Spleen (tissue), 11 donors: ENCODE measurements at regions not wholly inside any gene's neighbourhood (a gene's known extent, or its start where the extent isn't known, plus 50 kb on each side); places are given as distances from the start of the nearest gene placed in this dataset.

Experiments
- DNase-seq: peaks from one replicate; pipeline ENCODE4 v3.0.0-alpha.2; 2020
- H3K27ac ChIP-seq, 8 donors: fragments of 200-600 bp; sonication (generic) in 7 of 8; 1 replicate in 4 of 8; 2 replicates in 4 of 8; pipeline versions ENCODE4 v1.5.0 to v1.8.0; 2016 to 2021; ENCODE audit warnings: inconsistent platforms in 4 of 8, mild to moderate bottlenecking in 4 of 8, moderate library complexity in 1 of 8
- H3K27me3 ChIP-seq, 7 donors: fragments of 200-600 bp; sonication (generic) in 6 of 7; replicated peaks in 1 of 7; 1 replicate in 4 of 7; 2 replicates in 3 of 7; pipeline versions ENCODE4 v1.5.0 to v1.8.0; 2016 to 2021; ENCODE audit warnings: inconsistent platforms in 3 of 7, mild to moderate bottlenecking in 1 of 7
- H3K36me3 ChIP-seq, 6 donors: fragments of 200-600 bp; sonication (generic) in 5 of 6; 1 replicate in 4 of 6; 2 replicates in 2 of 6; pipeline versions ENCODE4 v1.5.0 to v1.8.0; 2016 to 2021; ENCODE audit warnings: inconsistent platforms in 2 of 6
- H3K4me1 ChIP-seq, 6 donors: fragments of 200-600 bp; sonication (generic) in 5 of 6; 1 replicate in 3 of 6; 2 replicates in 3 of 6; pipeline versions ENCODE4 v1.5.0 to v1.8.0; 2016 to 2021; ENCODE audit warnings: inconsistent platforms in 3 of 6
- H3K4me3 ChIP-seq, 8 donors: fragments of 200-600 bp; sonication (generic) in 7 of 8; 1 replicate in 4 of 8; 2 replicates in 4 of 8; pipeline versions ENCODE4 v1.5.0 to v1.8.0; 2016 to 2021; ENCODE audit warnings: inconsistent platforms in 4 of 8, mild to moderate bottlenecking in 4 of 8, moderate library complexity in 2 of 8
- H3K9me3 ChIP-seq, 8 donors: fragments of 200-600 bp; sonication (generic) in 7 of 8; 1 replicate in 4 of 8; 2 replicates in 4 of 8; pipeline versions ENCODE4 v1.5.0 to v1.8.0; 2016 to 2021; ENCODE audit warnings: inconsistent platforms in 4 of 8
- POLR2A ChIP-seq, 3 donors: fragments of 450-650 bp; IDR thresholded peaks; one replicate each; pipeline ENCODE4 v1.5.1; 2017; ENCODE audit warnings: antibody characterized with exemption in 3 of 3, mild to moderate bottlenecking in 1 of 3
- POLR2AphosphoS5 ChIP-seq, 3 donors: sonication (generic); formaldehyde crosslinking; IDR thresholded peaks; one replicate each; pipeline ENCODE4 v1.5.1; 2017; ENCODE audit warnings: antibody characterized with exemption in 3 of 3
- WGBS, 5 donors: extraction: QIAGEN DNeasy Blood & Tissue Kit in 3 of 5; methylation state at CpG; one replicate each; pipeline versions ENCODE4 v1.1.5 to v1.1.7; 2013 to 2018; 5-methylcytosine and 5-hydroxymethylcytosine counted together
- intact Hi-C: fragments of 100-400 bp; cut with DNase I; formaldehyde crosslinking; loops from one replicate; pipeline ENCODE4 v1.15.0; 2023; ENCODE audit warnings: low total_unique reads
- TF ChIP-seq, protein P1 (sequence below), 11 experiments: fragments of 200-600 bp in 7 of 11; fragments of 450-650 bp in 4 of 11; sonication (generic) in 4 of 11; IDR thresholded peaks in 8 of 11; conservative IDR thresholded peaks in 3 of 11; 1 replicate in 7 of 11; 2 replicates in 4 of 11; pipeline versions ENCODE4 v1.4.0 to v1.8.0; 2016 to 2021; ENCODE audit warnings: antibody characterized with exemption in 11 of 11, inconsistent platforms in 4 of 11, mild to moderate bottlenecking in 1 of 11
- donor health status: healthy with polysubstance abuse.
- donor health status: DM: no; HTN: no; CAD: no; lungs with moderate emphysema.
- donor health status: DM: no; HTN: no; CAD: no.
- donor health status: Bipolar disorder and iron deficiency.
- donor health status: healthy.
- donor health status: DM: no; HTN: no; CAD: no.
- donor health status: DM: yes; HTN: yes; CAD: no.

DNA sequence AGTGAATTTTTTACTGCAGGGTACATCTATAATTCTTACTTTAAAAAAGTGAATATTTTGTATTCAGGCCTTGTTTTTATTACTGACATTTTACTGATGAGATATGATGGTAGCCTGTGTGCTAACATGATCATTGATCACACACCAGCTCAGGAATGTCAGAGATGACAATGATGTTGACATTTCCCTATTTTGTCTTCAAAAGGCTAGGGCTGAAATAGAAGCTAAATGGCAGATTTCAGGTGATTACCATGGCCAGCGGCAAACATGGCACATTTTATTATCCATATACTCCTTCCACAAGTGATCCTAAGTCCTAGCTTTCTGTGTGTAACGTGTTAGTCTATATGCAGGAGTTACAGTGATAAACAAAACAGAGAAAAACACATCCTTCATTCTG is 544.3 kb upstream of the MIR17HG start:
- Histone ChIP-seq H3K9me3 (no peaks in the 10 kb centered on the region), H3K4me1 (peaks cover 0 to 5% (median 0%) of the 10 kb centered on the region in 6 donors), H3K4me3 (no peak overlapping the region), H3K27ac (no peak overlapping the region), H3K27me3 (no peaks in the 10 kb centered on the region), H3K36me3 (no peaks in the 10 kb centered on the region)
- DNase-seq, result no peak
- intact Hi-C loops, result no loop called here
- WGBS, 5 donors, result 57 to 91% (median 62%) methylated on average over 2 of the region's 2 CpGs
- TF ChIP-seq, protein P1, sequence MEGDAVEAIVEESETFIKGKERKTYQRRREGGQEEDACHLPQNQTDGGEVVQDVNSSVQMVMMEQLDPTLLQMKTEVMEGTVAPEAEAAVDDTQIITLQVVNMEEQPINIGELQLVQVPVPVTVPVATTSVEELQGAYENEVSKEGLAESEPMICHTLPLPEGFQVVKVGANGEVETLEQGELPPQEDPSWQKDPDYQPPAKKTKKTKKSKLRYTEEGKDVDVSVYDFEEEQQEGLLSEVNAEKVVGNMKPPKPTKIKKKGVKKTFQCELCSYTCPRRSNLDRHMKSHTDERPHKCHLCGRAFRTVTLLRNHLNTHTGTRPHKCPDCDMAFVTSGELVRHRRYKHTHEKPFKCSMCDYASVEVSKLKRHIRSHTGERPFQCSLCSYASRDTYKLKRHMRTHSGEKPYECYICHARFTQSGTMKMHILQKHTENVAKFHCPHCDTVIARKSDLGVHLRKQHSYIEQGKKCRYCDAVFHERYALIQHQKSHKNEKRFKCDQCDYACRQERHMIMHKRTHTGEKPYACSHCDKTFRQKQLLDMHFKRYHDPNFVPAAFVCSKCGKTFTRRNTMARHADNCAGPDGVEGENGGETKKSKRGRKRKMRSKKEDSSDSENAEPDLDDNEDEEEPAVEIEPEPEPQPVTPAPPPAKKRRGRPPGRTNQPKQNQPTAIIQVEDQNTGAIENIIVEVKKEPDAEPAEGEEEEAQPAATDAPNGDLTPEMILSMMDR (IDR thresholded peaks at IDR 0.05 in 8 of 11, conservative IDR thresholded peaks at IDR 0.05 in 3 of 11), result no peak
- TF ChIP-seq POLR2AphosphoS5 (IDR thresholded peaks at IDR 0.05) (no peak), POLR2A (IDR thresholded peaks at IDR 0.05) (no peak)

DNA sequence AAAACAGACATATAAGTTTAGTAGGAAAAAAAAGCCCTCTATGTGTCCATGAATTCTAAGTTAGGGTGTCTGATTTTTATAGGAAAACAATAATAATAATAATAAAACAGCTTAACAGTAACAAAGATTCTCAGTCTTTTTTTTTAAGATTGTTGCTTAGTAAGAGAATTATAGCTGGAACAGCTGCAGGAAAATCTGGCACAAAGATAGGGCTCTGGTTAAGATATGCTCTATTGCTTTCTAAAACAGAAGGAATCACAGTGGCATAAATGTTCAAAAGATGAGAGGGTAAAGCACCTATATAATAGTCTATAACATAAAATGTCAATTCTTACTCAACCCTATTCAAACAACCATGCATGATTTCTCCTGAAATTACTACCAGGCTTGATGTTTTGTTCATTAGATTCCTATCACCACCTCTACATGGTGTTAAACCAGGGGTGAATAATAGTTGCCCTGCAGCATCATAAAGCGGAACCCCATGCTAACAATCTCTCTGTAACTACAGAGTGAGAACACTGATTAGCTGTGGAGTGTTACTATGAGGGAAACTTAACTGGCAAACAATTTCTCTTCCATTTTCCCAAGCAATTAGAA is 541.4 kb upstream of the MIR17HG start:
- no peak for DNase-seq
- no peak for TF ChIP-seq POLR2A (IDR thresholded peaks at IDR 0.05)
- whole genome bisulfite sequencing, 5 donors, result 86 to 94% (median 89%) methylated on average over 1 of the region's 1 CpG
- H3K9me3 ChIP-seq, result no peaks in the 10 kb centered on the region
- H3K27ac ChIP-seq, result no peak overlapping the region
- H3K4me3 ChIP-seq, result no peak overlapping the region
- H3K27me3 ChIP-seq, result no peaks in the 10 kb centered on the region
- H3K36me3 ChIP-seq, result no peaks in the 10 kb centered on the region
- no peaks in the 10 kb centered on the region for H3K4me1 ChIP-seq
- intact Hi-C loops, result no loop called here

DNA sequence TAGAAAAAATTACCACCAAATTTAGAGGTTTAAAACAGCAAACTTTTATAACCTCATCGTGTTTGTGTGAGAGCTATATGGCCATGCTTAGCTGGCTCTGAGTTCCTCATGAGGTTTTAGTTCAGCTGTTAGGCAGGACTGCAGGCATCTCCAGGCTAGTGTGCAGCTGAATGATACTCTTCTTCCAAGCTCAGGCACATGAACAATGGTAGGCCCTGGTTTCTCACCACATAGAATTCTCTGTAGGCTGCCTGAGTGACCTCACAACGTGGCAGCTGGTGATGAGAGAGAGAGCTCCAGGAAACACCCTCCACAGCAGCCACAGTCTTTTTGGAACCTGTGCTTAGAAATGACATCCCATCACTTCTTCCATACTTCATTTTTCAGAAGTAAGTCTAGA is 540.6 kb upstream of the MIR17HG start:
- H3K4me3 ChIP-seq, result no peak overlapping the region
- no peak for DNase-seq
- 57 to 69% (median 62%) methylated on average over 2 of the region's 2 CpGs for WGBS, 5 donors
- H3K27ac ChIP-seq, result no peak overlapping the region
- H3K9me3 ChIP-seq, result no peaks in the 10 kb centered on the region
- H3K4me1 ChIP-seq, result no peaks in the 10 kb centered on the region
- H3K36me3 ChIP-seq, result no peaks in the 10 kb centered on the region
- no peak for TF ChIP-seq POLR2A (IDR thresholded peaks at IDR 0.05)
- TF ChIP-seq, protein P1 (IDR thresholded peaks at IDR 0.05 in 8 of 11, conservative IDR thresholded peaks at IDR 0.05 in 3 of 11), result no peak
- no peak for TF ChIP-seq POLR2AphosphoS5 (IDR thresholded peaks at IDR 0.05)
- H3K27me3 ChIP-seq, result no peaks in the 10 kb centered on the region
- intact Hi-C loops, result no loop called here

DNA sequence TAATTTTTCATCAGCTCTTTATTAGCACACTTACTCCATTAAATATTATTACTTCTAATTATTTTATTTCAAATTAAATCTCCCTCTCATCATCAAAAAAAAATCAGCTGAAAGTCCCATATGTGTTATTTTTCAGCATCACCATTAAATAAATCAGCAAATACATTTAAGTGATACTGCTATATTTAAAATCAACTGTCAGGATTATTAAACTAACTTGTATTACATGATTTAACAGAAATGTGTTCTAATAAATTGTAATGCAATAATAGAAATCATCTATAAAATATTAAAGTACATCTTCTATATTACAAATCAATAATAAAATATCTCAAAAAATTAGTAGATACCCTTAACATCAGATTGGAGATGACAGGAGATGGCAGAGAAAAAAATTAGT is 538.6 kb upstream of the MIR17HG start:
- intact Hi-C loops, result no loop called here
- TF ChIP-seq POLR2A (IDR thresholded peaks at IDR 0.05) (no peak), POLR2AphosphoS5 (IDR thresholded peaks at IDR 0.05) (no peak)
- TF ChIP-seq, protein P1 (IDR thresholded peaks at IDR 0.05 in 8 of 11, conservative IDR thresholded peaks at IDR 0.05 in 3 of 11), result no peak

DNA sequence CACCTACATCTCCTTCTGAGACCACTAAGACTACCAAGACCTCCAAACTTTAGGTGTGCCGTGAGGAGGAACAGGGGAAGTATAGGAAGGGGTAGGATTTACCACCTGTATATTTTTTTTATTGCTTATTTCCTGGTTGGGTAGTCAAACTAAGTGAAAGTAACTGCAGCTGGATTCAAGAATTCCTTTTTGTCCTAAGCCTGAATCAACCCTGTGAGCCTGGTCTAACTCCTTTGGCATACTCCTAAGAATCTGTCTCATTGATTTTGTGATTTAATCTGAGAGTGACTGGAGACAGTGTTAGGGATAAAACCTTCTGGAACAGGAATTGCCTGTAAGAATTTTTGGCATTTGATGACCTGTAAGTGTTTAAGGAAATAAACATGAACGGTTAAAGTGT is 523.5 kb upstream of the MIR17HG start:
- intact Hi-C loops, result no loop called here
- Histone ChIP-seq H3K4me1 (no peaks in the 10 kb centered on the region), H3K36me3 (no peaks in the 10 kb centered on the region), H3K27ac (no peak overlapping the region), H3K9me3 (peaks cover 0 to 18% (median 0%) of the 10 kb centered on the region in 8 donors), H3K27me3 (no peaks in the 10 kb centered on the region), H3K4me3 (no peak overlapping the region)
- TF ChIP-seq POLR2A (IDR thresholded peaks at IDR 0.05), result no peak
- TF ChIP-seq, protein P1 (IDR thresholded peaks at IDR 0.05 in 8 of 11, conservative IDR thresholded peaks at IDR 0.05 in 3 of 11), result no peak
- no peak for TF ChIP-seq POLR2AphosphoS5 (IDR thresholded peaks at IDR 0.05)
- DNase-seq, result no peak
- WGBS, 5 donors, result 21 to 45% (median 40%) methylated on average over 2 of the region's 2 CpGs

More for the DNA sequence above, 538.6 kb upstream of the MIR17HG start:
- H3K9me3 ChIP-seq, result peaks cover 0 to 4% (median 0%) of the 10 kb centered on the region in 8 donors
- H3K27ac ChIP-seq, result no peak overlapping the region
- no peak overlapping the region for H3K4me3 ChIP-seq
- DNase-seq, result no peak
- no peaks in the 10 kb centered on the region for H3K4me1 ChIP-seq
- H3K36me3 ChIP-seq, result no peaks in the 10 kb centered on the region
- H3K27me3 ChIP-seq, result no peaks in the 10 kb centered on the region
